DOHH2 (cell line): ENCODE measurements at regions not wholly inside any gene's neighbourhood (a gene's known extent, or its start where the extent isn't known, plus 50 kb on each side); places are given as distances from the start of the nearest gene placed in this dataset.

ENCODE experiments used
- H3F3A ChIP-seq: fragments of 200-600 bp; sonication (generic), shearing (Covaris generic); 2 replicates; pipeline ENCODE4 v1.6.0; 2016; ENCODE audit warnings: antibody characterized with exemption, mild to moderate bottlenecking; ENCODE audit not compliant: control insufficient read depth, insufficient read depth
- H3K27ac ChIP-seq: fragments of 200-600 bp; sonication (generic); 2 replicates; pipeline ENCODE4 v1.5.1; 2014; ENCODE audit warnings: low read depth, mild to moderate bottlenecking, low read length, moderate library complexity
- H3K27me3 ChIP-seq: fragments of 200-600 bp; sonication (generic); 2 replicates; pipeline ENCODE4 v1.6.1; 2014; ENCODE audit warnings: mild to moderate bottlenecking, low read length, mixed read lengths; ENCODE audit not compliant: control insufficient read depth
- H3K36me3 ChIP-seq: fragments of 200-600 bp; sonication (generic); 2 replicates; pipeline ENCODE4 v1.6.1; 2014; ENCODE audit warnings: mild to moderate bottlenecking, low read length, moderate library complexity, mixed read lengths; ENCODE audit not compliant: control insufficient read depth
- H3K4me1 ChIP-seq: fragments of 200-600 bp; sonication (generic); 2 replicates; pipeline ENCODE4 v1.6.1; 2014; ENCODE audit warnings: mild to moderate bottlenecking, low read length, mixed read lengths; ENCODE audit not compliant: control insufficient read depth
- H3K4me2 ChIP-seq: fragments of 200-600 bp; sonication (generic); 2 replicates; pipeline ENCODE4 v1.6.0; 2014; ENCODE audit warnings: mild to moderate bottlenecking, low read length, moderate library complexity
- H3K4me3 ChIP-seq: fragments of 200-600 bp; sonication (generic); 2 replicates; pipeline ENCODE4 v1.5.1; 2014; ENCODE audit warnings: mild to moderate bottlenecking, low read length, mixed read lengths
- H3K79me2 ChIP-seq: fragments of 200-600 bp; sonication (generic); 2 replicates; pipeline ENCODE4 v1.6.1; 2014; ENCODE audit warnings: mild to moderate bottlenecking, low read length, mixed read lengths; ENCODE audit not compliant: control insufficient read depth
- H3K9me2 ChIP-seq: fragments of 200-600 bp; sonication (generic); replicated peaks from 2 replicates; pipeline ENCODE4 v1.6.1; 2014; ENCODE audit warnings: mild to moderate bottlenecking, low read length, mixed read lengths; ENCODE audit not compliant: control insufficient read depth
- H3K9me3 ChIP-seq: fragments of 200-600 bp; sonication (generic); 2 replicates; pipeline ENCODE4 v1.6.1; 2014; ENCODE audit warnings: antibody characterized with exemption, low read length, mixed read lengths; ENCODE audit not compliant: control insufficient read depth, insufficient read depth
- H4K20me1 ChIP-seq: fragments of 200-600 bp; sonication (generic); 2 replicates; pipeline ENCODE4 v1.6.0; 2014; ENCODE audit warnings: low read depth, mild to moderate bottlenecking, antibody characterized with exemption, low read length, moderate library complexity; ENCODE audit not compliant: control insufficient read depth, insufficient read depth
- EZH2phosphoT487 ChIP-seq: fragments of 200-600 bp; sonication (generic); IDR thresholded peaks from 2 replicates; pipeline ENCODE4 v1.6.1; 2017; ENCODE audit warnings: borderline replicate concordance, mild to moderate bottlenecking, antibody characterized with exemption, low read length, moderate library complexity, mixed read lengths
- TF ChIP-seq, protein P1 (sequence below): fragments of 200-600 bp; sonication (generic); IDR thresholded peaks from one replicate; pipeline ENCODE4 v1.5.1; 2014; ENCODE audit warnings: antibody characterized with exemption, mild to moderate bottlenecking, low read depth, low read length; ENCODE audit not compliant: poor library complexity, severe bottlenecking

- Histone ChIP-seq H3K79me2 (no peaks in the 10 kb centered on the region), H4K20me1 (no peaks in the 10 kb centered on the region)
- TF ChIP-seq EZH2phosphoT487, result no peak
- TF ChIP-seq, protein P1, sequence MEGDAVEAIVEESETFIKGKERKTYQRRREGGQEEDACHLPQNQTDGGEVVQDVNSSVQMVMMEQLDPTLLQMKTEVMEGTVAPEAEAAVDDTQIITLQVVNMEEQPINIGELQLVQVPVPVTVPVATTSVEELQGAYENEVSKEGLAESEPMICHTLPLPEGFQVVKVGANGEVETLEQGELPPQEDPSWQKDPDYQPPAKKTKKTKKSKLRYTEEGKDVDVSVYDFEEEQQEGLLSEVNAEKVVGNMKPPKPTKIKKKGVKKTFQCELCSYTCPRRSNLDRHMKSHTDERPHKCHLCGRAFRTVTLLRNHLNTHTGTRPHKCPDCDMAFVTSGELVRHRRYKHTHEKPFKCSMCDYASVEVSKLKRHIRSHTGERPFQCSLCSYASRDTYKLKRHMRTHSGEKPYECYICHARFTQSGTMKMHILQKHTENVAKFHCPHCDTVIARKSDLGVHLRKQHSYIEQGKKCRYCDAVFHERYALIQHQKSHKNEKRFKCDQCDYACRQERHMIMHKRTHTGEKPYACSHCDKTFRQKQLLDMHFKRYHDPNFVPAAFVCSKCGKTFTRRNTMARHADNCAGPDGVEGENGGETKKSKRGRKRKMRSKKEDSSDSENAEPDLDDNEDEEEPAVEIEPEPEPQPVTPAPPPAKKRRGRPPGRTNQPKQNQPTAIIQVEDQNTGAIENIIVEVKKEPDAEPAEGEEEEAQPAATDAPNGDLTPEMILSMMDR, result no peak
These were observed 59.8 kb upstream of the LGALSL start for GRCh38 chr2:64394153-64394552.

GRCh38 chr2:64396001-64396400, 58.0 kb upstream of the LGALSL start:
- TF ChIP-seq EZH2phosphoT487, result no peak
- TF ChIP-seq, protein P1, result no peak
- Histone ChIP-seq H3K4me1 (no peaks in the 10 kb centered on the region), H3K9me2 (no peaks in the 10 kb centered on the region), H3K4me2 (no peak overlapping the region), H3K79me2 (no peaks in the 10 kb centered on the region), H3K9me3 (no peaks in the 10 kb centered on the region), H3K4me3 (no peak overlapping the region), H3K27ac (no peak overlapping the region), H3K27me3 (0 out of 2 replicates have a peak, but pooled peaks cover 2% of the 10 kb centered on the region), H3K36me3 (no peaks in the 10 kb centered on the region), H4K20me1 (no peaks in the 10 kb centered on the region), H3F3A (no peaks in the 10 kb centered on the region)

More at GRCh38 chr2:64394153-64394552, 59.8 kb upstream of the LGALSL start:
- H3K4me3 ChIP-seq, result no peak overlapping the region
- H3K4me2 ChIP-seq, result no peak overlapping the region
- no peaks in the 10 kb centered on the region for H3K9me2 ChIP-seq
- H3K9me3 ChIP-seq, result peaks cover 3% of the 10 kb centered on the region; the same call in 1 of the 2 replicates
- no peaks in the 10 kb centered on the region for H3K4me1 ChIP-seq
- no peak overlapping the region for H3K27ac ChIP-seq
- H3F3A ChIP-seq, result no peaks in the 10 kb centered on the region
- H3K36me3 ChIP-seq, result no peaks in the 10 kb centered on the region
- no peaks in the 10 kb centered on the region for H3K27me3 ChIP-seq

- 0 out of 2 replicates have a peak, but pooled peaks cover 2% of the 10 kb centered on the region for H3K27me3 ChIP-seq
- H3K9me2 ChIP-seq, result no peaks in the 10 kb centered on the region
- no peaks in the 10 kb centered on the region for H3K9me3 ChIP-seq
- H3K27ac ChIP-seq, result no peak overlapping the region
- H3K36me3 ChIP-seq, result no peaks in the 10 kb centered on the region
- H3K4me1 ChIP-seq, result no peaks in the 10 kb centered on the region
- H4K20me1 ChIP-seq, result no peaks in the 10 kb centered on the region
- no peak overlapping the region for H3K4me2 ChIP-seq
- no peak overlapping the region for H3K4me3 ChIP-seq
- no peak for TF ChIP-seq EZH2phosphoT487
- TF ChIP-seq, protein P1, result no peak
- no peaks in the 10 kb centered on the region for H3F3A ChIP-seq
- no peaks in the 10 kb centered on the region for H3K79me2 ChIP-seq
These were observed 57.4 kb upstream of the LGALSL start for GRCh38 chr2:64396551-64396950.

DNA sequence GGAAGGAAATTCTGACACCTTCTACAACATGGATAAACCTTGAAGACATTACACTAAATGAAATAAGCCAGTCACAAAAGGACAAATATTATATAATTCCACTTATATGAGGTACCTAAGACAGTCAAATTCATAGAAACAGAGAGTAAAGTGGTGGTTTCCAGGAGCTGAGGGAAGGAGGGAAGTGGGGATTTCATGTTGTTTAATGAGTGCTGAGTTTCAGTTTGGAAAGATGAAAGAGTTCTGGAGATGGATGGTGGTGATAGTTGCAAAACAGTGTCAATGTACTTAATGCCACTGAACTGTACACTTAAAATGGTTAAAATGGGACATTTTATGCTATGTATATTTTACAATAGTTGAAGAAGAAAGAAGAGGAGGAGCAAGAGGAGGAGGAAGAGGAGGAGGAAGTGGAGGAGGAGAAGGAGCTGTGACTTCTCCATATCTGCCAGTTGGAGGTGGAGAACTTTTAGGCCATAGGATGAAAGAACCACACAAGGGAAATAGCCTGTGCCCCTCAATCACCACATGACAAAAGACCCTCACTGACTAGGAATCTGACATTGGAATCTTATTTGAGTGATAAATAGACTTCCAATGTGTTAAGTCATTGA, 55.3 kb upstream of the LGALSL start:
- Histone ChIP-seq H3K27me3 (0 out of 2 replicates have a peak, but pooled peaks cover 2% of the 10 kb centered on the region), H3K79me2 (no peaks in the 10 kb centered on the region), H3K9me2 (no peaks in the 10 kb centered on the region), H3K36me3 (no peaks in the 10 kb centered on the region), H3K4me2 (no peak overlapping the region), H3F3A (no peaks in the 10 kb centered on the region), H3K4me1 (peaks cover 1% of the 10 kb centered on the region; the same call in 1 of the 2 replicates), H4K20me1 (no peaks in the 10 kb centered on the region), H3K4me3 (no peak overlapping the region), H3K27ac (no peak overlapping the region), H3K9me3 (no peaks in the 10 kb centered on the region)
- TF ChIP-seq, protein P1, result no peak
- no peak for TF ChIP-seq EZH2phosphoT487
